H1 (cell line): ENCODE measurements at regions not wholly inside any gene's neighbourhood (a gene's known extent, or its start where the extent isn't known, plus 50 kb on each side); places are given as distances from the start of the nearest gene placed in this dataset.

ENCODE experiments used
- EP300 ChIP-seq, 2 experiments: IDR thresholded peaks; 1 replicate in 1 of 2; 2 replicates in 1 of 2; pipeline ENCODE4 v1.6.1; 2011 to 2012; ENCODE audit warnings: low read depth in 2 of 2, low read length in 2 of 2, mild to moderate bottlenecking in 2 of 2, borderline replicate concordance in 1 of 2, inconsistent platforms in 1 of 2, moderate library complexity in 1 of 2
- YY1 ChIP-seq: IDR thresholded peaks from 2 replicates; pipeline ENCODE4 v1.6.1; 2011; ENCODE audit warnings: low read depth, mild to moderate bottlenecking, low read length
- TF ChIP-seq, protein P1 (sequence below): fragments of 300-600 bp; sonication (generic); IDR thresholded peaks from 2 replicates; pipeline ENCODE4 v1.7.1; 2012; ENCODE audit warnings: low read length, moderate library complexity, mild to moderate bottlenecking, inconsistent platforms; ENCODE audit not compliant: insufficient replicate concordance
- TF ChIP-seq, protein P2 (sequence below): IDR thresholded peaks from 2 replicates; pipeline ENCODE4 v1.6.1; 2012; ENCODE audit warnings: inconsistent platforms

DNA sequence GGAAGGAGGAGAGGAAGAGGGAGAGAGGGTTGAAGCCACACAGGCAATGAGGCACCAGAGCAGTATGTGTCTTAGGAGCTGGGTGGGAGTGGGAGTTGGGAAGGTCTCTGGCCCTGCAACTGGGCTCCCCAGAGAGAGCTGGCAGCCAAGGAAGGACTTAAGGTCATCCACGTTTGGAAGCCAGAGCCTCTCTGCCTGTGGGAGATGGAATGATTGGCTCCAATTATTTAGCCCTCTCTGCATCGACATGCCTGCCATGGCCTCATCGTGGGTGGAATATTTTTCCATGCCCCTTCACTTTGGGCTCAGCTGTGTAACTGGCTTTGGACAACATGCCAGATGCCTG lies 478.5 kb downstream of the RPS24 start (continued):
- TF ChIP-seq, protein P1, sequence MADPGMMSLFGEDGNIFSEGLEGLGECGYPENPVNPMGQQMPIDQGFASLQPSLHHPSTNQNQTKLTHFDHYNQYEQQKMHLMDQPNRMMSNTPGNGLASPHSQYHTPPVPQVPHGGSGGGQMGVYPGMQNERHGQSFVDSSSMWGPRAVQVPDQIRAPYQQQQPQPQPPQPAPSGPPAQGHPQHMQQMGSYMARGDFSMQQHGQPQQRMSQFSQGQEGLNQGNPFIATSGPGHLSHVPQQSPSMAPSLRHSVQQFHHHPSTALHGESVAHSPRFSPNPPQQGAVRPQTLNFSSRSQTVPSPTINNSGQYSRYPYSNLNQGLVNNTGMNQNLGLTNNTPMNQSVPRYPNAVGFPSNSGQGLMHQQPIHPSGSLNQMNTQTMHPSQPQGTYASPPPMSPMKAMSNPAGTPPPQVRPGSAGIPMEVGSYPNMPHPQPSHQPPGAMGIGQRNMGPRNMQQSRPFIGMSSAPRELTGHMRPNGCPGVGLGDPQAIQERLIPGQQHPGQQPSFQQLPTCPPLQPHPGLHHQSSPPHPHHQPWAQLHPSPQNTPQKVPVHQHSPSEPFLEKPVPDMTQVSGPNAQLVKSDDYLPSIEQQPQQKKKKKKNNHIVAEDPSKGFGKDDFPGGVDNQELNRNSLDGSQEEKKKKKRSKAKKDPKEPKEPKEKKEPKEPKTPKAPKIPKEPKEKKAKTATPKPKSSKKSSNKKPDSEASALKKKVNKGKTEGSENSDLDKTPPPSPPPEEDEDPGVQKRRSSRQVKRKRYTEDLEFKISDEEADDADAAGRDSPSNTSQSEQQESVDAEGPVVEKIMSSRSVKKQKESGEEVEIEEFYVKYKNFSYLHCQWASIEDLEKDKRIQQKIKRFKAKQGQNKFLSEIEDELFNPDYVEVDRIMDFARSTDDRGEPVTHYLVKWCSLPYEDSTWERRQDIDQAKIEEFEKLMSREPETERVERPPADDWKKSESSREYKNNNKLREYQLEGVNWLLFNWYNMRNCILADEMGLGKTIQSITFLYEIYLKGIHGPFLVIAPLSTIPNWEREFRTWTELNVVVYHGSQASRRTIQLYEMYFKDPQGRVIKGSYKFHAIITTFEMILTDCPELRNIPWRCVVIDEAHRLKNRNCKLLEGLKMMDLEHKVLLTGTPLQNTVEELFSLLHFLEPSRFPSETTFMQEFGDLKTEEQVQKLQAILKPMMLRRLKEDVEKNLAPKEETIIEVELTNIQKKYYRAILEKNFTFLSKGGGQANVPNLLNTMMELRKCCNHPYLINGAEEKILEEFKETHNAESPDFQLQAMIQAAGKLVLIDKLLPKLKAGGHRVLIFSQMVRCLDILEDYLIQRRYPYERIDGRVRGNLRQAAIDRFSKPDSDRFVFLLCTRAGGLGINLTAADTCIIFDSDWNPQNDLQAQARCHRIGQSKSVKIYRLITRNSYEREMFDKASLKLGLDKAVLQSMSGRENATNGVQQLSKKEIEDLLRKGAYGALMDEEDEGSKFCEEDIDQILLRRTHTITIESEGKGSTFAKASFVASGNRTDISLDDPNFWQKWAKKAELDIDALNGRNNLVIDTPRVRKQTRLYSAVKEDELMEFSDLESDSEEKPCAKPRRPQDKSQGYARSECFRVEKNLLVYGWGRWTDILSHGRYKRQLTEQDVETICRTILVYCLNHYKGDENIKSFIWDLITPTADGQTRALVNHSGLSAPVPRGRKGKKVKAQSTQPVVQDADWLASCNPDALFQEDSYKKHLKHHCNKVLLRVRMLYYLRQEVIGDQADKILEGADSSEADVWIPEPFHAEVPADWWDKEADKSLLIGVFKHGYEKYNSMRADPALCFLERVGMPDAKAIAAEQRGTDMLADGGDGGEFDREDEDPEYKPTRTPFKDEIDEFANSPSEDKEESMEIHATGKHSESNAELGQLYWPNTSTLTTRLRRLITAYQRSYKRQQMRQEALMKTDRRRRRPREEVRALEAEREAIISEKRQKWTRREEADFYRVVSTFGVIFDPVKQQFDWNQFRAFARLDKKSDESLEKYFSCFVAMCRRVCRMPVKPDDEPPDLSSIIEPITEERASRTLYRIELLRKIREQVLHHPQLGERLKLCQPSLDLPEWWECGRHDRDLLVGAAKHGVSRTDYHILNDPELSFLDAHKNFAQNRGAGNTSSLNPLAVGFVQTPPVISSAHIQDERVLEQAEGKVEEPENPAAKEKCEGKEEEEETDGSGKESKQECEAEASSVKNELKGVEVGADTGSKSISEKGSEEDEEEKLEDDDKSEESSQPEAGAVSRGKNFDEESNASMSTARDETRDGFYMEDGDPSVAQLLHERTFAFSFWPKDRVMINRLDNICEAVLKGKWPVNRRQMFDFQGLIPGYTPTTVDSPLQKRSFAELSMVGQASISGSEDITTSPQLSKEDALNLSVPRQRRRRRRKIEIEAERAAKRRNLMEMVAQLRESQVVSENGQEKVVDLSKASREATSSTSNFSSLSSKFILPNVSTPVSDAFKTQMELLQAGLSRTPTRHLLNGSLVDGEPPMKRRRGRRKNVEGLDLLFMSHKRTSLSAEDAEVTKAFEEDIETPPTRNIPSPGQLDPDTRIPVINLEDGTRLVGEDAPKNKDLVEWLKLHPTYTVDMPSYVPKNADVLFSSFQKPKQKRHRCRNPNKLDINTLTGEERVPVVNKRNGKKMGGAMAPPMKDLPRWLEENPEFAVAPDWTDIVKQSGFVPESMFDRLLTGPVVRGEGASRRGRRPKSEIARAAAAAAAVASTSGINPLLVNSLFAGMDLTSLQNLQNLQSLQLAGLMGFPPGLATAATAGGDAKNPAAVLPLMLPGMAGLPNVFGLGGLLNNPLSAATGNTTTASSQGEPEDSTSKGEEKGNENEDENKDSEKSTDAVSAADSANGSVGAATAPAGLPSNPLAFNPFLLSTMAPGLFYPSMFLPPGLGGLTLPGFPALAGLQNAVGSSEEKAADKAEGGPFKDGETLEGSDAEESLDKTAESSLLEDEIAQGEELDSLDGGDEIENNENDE: no peak
- TF ChIP-seq YY1 (no peak), EP300 (IDR thresholded peaks at IDR 0.05; ENCODE audit: borderline replicate concordance in 1 of 2, low read depth in 2 of 2, low read length in 2 of 2) (no peak)
- TF ChIP-seq, protein P2, sequence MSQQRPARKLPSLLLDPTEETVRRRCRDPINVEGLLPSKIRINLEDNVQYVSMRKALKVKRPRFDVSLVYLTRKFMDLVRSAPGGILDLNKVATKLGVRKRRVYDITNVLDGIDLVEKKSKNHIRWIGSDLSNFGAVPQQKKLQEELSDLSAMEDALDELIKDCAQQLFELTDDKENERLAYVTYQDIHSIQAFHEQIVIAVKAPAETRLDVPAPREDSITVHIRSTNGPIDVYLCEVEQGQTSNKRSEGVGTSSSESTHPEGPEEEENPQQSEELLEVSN: no peak
